ENCODE measurements at regions not wholly inside any gene's neighbourhood (a gene's known extent, or its start where the extent isn't known, plus 50 kb on each side); places are given as distances from the start of the nearest gene placed in this dataset.
"Not testable (repeated sequence)": the region's sequence is repeated elsewhere in the genome, so short reads cannot be mapped to it uniquely, and the experiment has no call there.

DNA sequence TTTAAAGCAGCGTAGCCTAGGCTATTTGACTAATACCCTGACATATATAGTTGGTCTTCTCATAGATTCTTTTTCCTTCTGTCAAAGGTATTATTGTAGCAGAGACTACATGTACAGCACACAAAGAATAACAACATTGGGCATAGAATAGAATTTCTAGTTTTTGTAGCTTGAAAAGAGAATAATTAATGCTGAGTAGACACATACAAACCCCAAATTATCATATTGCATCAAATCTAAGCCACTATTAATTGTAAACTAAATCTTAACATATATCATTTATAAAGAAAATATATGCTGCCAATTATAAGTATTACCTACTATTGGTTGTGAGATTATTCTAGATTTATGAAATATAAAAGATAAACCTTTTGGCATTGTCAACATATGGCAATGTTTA lies 574.5 kb downstream of the SLCO4C1 start:
- TF ChIP-seq, protein P1, sequence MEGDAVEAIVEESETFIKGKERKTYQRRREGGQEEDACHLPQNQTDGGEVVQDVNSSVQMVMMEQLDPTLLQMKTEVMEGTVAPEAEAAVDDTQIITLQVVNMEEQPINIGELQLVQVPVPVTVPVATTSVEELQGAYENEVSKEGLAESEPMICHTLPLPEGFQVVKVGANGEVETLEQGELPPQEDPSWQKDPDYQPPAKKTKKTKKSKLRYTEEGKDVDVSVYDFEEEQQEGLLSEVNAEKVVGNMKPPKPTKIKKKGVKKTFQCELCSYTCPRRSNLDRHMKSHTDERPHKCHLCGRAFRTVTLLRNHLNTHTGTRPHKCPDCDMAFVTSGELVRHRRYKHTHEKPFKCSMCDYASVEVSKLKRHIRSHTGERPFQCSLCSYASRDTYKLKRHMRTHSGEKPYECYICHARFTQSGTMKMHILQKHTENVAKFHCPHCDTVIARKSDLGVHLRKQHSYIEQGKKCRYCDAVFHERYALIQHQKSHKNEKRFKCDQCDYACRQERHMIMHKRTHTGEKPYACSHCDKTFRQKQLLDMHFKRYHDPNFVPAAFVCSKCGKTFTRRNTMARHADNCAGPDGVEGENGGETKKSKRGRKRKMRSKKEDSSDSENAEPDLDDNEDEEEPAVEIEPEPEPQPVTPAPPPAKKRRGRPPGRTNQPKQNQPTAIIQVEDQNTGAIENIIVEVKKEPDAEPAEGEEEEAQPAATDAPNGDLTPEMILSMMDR (IDR thresholded peaks at IDR 0.05): no peak
- no peak for TF ChIP-seq POLR2A (IDR thresholded peaks at IDR 0.05)
- no peaks in the 10 kb centered on the region for H3K27me3 ChIP-seq
- H3K4me1 ChIP-seq: no peaks in the 10 kb centered on the region
- no peak for DNase-seq
- H3K9me3 ChIP-seq: no peaks in the 10 kb centered on the region
- H3K27ac ChIP-seq: no peak overlapping the region
- no peak overlapping the region for H3K4me3 ChIP-seq
- intact Hi-C loops (cut with DNase I; ENCODE audit: low total_unique reads): no loop called here
- no peaks in the 10 kb centered on the region for H3K36me3 ChIP-seq

DNA sequence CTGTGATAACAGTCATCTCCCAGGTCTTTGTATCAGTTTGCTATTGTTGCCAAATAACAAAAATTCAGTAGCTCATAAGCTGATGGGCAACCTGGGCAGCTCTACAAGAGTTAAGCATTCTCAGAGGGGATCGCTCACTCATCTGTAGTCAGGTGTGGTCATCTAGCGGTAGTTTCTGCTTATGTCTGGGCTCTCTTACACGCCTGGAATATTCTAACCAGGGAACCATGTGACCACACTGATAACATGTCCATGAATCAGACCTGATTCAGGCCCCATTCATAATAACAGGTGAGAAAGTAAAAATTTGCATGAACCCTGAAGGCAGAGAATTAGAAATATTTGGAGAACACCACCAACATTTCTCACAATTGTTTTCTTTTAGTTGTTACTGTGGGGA lies 576.1 kb downstream of the SLCO4C1 start:
- no peak overlapping the region for H3K4me3 ChIP-seq
- H3K36me3 ChIP-seq: no peaks in the 10 kb centered on the region
- H3K27me3 ChIP-seq: no peaks in the 10 kb centered on the region
- no peak overlapping the region for H3K27ac ChIP-seq
- DNase-seq: no peak
- H3K9me3 ChIP-seq: no peaks in the 10 kb centered on the region
- intact Hi-C loops (cut with DNase I; ENCODE audit: low total_unique reads): no loop called here
- H3K4me1 ChIP-seq: no peaks in the 10 kb centered on the region
- TF ChIP-seq, protein P1 (IDR thresholded peaks at IDR 0.05): no peak
- no peak for TF ChIP-seq POLR2A (IDR thresholded peaks at IDR 0.05)

- H3K27ac ChIP-seq: no peak overlapping the region
- H3K36me3 ChIP-seq: no peaks in the 10 kb centered on the region
- no peaks in the 10 kb centered on the region for H3K9me3 ChIP-seq
- intact Hi-C loops (cut with DNase I; ENCODE audit: low total_unique reads): no loop called here
- no peaks in the 10 kb centered on the region for H3K27me3 ChIP-seq
- no peak for TF ChIP-seq POLR2A (IDR thresholded peaks at IDR 0.05)
- TF ChIP-seq, protein P1 (IDR thresholded peaks at IDR 0.05): no peak
- no peak overlapping the region for H3K4me3 ChIP-seq
- H3K4me1 ChIP-seq: no peaks in the 10 kb centered on the region
- no peak for DNase-seq
These were observed 578.4 kb downstream of the SLCO4C1 start for GRCh38 chr5:101717721-101718120.

- Histone ChIP-seq H3K27ac (no peak overlapping the region), H3K4me3 (no peak overlapping the region), H3K4me1 (no peaks in the 10 kb centered on the region), H3K9me3 (no peaks in the 10 kb centered on the region), H3K36me3 (no peaks in the 10 kb centered on the region), H3K27me3 (no peaks in the 10 kb centered on the region)
- DNase-seq: no peak
- intact Hi-C loops (cut with DNase I; ENCODE audit: low total_unique reads): no loop called here
- TF ChIP-seq, protein P1 (IDR thresholded peaks at IDR 0.05): no peak
- TF ChIP-seq POLR2A (IDR thresholded peaks at IDR 0.05): no peak
These were observed 579.1 kb downstream of the SLCO4C1 start for GRCh38 chr5:101716941-101717340.

GRCh38 chr5:101715790-101716189 lies 580.3 kb downstream of the SLCO4C1 start:
- H3K4me3 ChIP-seq: not testable (repeated sequence)

GRCh38 chr5:101689306-101689705 lies 606.8 kb downstream of the SLCO4C1 start:
- TF ChIP-seq POLR2A (IDR thresholded peaks at IDR 0.05): no peak
- TF ChIP-seq, protein P1 (IDR thresholded peaks at IDR 0.05): no peak
- no peaks in the 10 kb centered on the region for H3K27me3 ChIP-seq
- no peak overlapping the region for H3K4me3 ChIP-seq
- DNase-seq: no peak
- H3K4me1 ChIP-seq: no peaks in the 10 kb centered on the region
- H3K9me3 ChIP-seq: no peaks in the 10 kb centered on the region
- intact Hi-C loops (cut with DNase I; ENCODE audit: low total_unique reads): no loop called here
- no peaks in the 10 kb centered on the region for H3K36me3 ChIP-seq
- H3K27ac ChIP-seq: no peak overlapping the region

More at GRCh38 chr5:101715790-101716189, 580.3 kb downstream of the SLCO4C1 start:
- H3K4me1 ChIP-seq; H3K27me3 ChIP-seq; intact Hi-C loops (cut with DNase I; ENCODE audit: low total_unique reads); H3K9me3 ChIP-seq; H3K27ac ChIP-seq; H3K36me3 ChIP-seq; DNase-seq: not testable (repeated sequence)

Data from uterus (tissue), 3 donors.